ENCODE measurements at regions not wholly inside any gene's neighbourhood (a gene's known extent, or its start where the extent isn't known, plus 50 kb on each side); places are given as distances from the start of the nearest gene placed in this dataset.

DNA sequence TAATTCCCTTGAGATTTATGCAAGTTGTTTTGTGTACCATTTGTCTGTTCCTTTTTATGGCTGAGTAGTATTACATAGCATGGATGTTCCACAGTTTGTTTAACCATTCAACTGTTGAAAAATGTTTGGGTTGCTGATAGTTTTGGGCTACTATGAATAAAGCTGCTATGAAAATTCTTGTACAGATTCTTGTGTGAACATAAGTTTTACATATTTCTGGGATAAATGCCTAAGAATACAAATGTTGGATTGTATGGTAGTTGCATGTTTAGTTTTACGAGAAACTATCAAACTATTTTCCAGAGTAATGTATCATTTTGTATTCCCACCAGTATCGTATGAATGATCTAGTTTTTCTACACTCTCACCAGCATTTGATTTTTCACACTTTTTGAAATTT lies 407.3 kb downstream of the PLCL1 start:
- CTCF ChIA-PET: no interaction called here
- FAIRE-seq: no peak
- POLR2A ChIA-PET: no interaction called here
- TF ChIP-seq FOS (IDR thresholded peaks at IDR 0.05; ENCODE audit: borderline replicate concordance, insufficient read depth, low read length): no peak
- no peak for TF ChIP-seq POLR2A (IDR thresholded peaks at IDR 0.05; ENCODE audit: low read depth, low read length)
- no peak for TF ChIP-seq MYC (IDR thresholded peaks at IDR 0.05; ENCODE audit: low read depth, low read length)
- no peak for TF ChIP-seq JUN (IDR thresholded peaks at IDR 0.05; ENCODE audit: borderline replicate concordance, insufficient read depth, insufficient read length, low read depth)
- no peak for TF ChIP-seq GATA2 (IDR thresholded peaks at IDR 0.05; ENCODE audit: insufficient read depth, insufficient read length, low read depth, low read length)
- TF ChIP-seq EZH2 (IDR thresholded peaks at IDR 0.05; ENCODE audit: borderline replicate concordance, low read depth, low read length, severe bottlenecking): no peak
- no peak for TF ChIP-seq POLR2AphosphoS5 (IDR thresholded peaks at IDR 0.05; ENCODE audit: insufficient read depth, low read depth, low read length)
- TF ChIP-seq CTCF (IDR thresholded peaks at IDR 0.05; ENCODE audit: extremely low read depth in 1 of 2, insufficient read depth in 1 of 2, low read depth in 1 of 2, low read length in 2 of 2): no peak
- TF ChIP-seq, protein P1, sequence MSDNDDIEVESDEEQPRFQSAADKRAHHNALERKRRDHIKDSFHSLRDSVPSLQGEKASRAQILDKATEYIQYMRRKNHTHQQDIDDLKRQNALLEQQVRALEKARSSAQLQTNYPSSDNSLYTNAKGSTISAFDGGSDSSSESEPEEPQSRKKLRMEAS (IDR thresholded peaks at IDR 0.05; ENCODE audit: insufficient read depth, insufficient read length): no peak
- Histone ChIP-seq H3K9me1 (replicated peaks; ENCODE audit: control insufficient read depth, extremely low read depth, insufficient read depth, low read length) (no peaks in the 10 kb centered on the region), H3K79me2 (ENCODE audit: control insufficient read depth, insufficient read depth, low read length) (no peaks in the 10 kb centered on the region), H4K20me1 (replicated peaks; ENCODE audit: control insufficient read depth, extremely low read depth, insufficient read depth, low read length) (no peaks in the 10 kb centered on the region), H3K27ac (ENCODE audit: insufficient read depth, low read depth, low read length) (no peak overlapping the region), H3K9ac (replicated peaks; ENCODE audit: extremely low read depth, insufficient read depth, low read length) (no peak overlapping the region), H3K4me2 (ENCODE audit: insufficient read depth, low read length) (no peak overlapping the region), H3K27me3 (ENCODE audit: control insufficient read depth in 2 of 2, insufficient read depth in 2 of 2, low read length in 2 of 2) (peaks cover 0 to 2% of the 10 kb centered on the region in 2 experiments), H2AFZ (ENCODE audit: low read depth, low read length) (no peak overlapping the region), H3K36me3 (ENCODE audit: control insufficient read depth in 2 of 2, extremely low read depth in 1 of 2, insufficient read depth in 2 of 2, low read length in 2 of 2) (no peaks in the 10 kb centered on the region), H3K9me3 (replicated peaks; ENCODE audit: control insufficient read depth, insufficient read depth, low read length) (no peaks in the 10 kb centered on the region), H3K4me3 (replicated peaks in 1 of 3; ENCODE audit: insufficient read depth in 1 of 3, low read depth in 1 of 3, low read length in 3 of 3) (no peak overlapping the region), H3K4me1 (ENCODE audit: control insufficient read depth, extremely low read depth, insufficient read depth, low read length) (no peaks in the 10 kb centered on the region)
- intact Hi-C loops (cut with micrococcal nuclease): no loop called here
- dilution Hi-C loops (cut with MboI; ENCODE audit: extremely low pct_ligation_motif_present, low sequenced_read_pairs): no loop called here
- BruUV-seq (replicated peaks): no TSS peak
- DNase-seq (ENCODE audit: low read depth, low spot score): no peak
